Hepatocyte (in vitro differentiated cells): ENCODE measurements at regions not wholly inside any gene's neighbourhood (a gene's known extent, or its start where the extent isn't known, plus 50 kb on each side); places are given as distances from the start of the nearest gene placed in this dataset.
A peak's percentile ranks its signal among the peaks of the same experiment; 100 is the strongest.

ENCODE experiments used
- DNase-seq: peaks from one replicate; pipeline ENCODE4 v3.0.0-alpha.2; 2016; ENCODE audit warnings: low spot score
- H2AFZ ChIP-seq: fragments of 200-600 bp; sonication (generic); 2 replicates; pipeline ENCODE4 v1.6.0; 2016; ENCODE audit warnings: antibody characterized with exemption, mild to moderate bottlenecking
- H3K27ac ChIP-seq: fragments of 200-600 bp; sonication (generic); 2 replicates; pipeline ENCODE4 v1.5.1; 2016; ENCODE audit warnings: mild to moderate bottlenecking
- H3K27me3 ChIP-seq: fragments of 200-600 bp; sonication (generic); 2 replicates; pipeline ENCODE4 v1.6.1; 2016
- H3K36me3 ChIP-seq: fragments of 200-600 bp; sonication (generic); replicated peaks from 2 replicates; pipeline ENCODE4 v1.5.1; 2016; ENCODE audit warnings: low read depth; ENCODE audit not compliant: insufficient read depth
- H3K4me1 ChIP-seq: fragments of 200-600 bp; sonication (generic); 2 replicates; pipeline ENCODE4 v1.5.1; 2016; ENCODE audit warnings: mild to moderate bottlenecking, moderate library complexity; ENCODE audit not compliant: insufficient read depth
- H3K4me2 ChIP-seq: fragments of 200-600 bp; sonication (generic); 2 replicates; pipeline ENCODE4 v1.6.0; 2016
- H3K4me3 ChIP-seq: fragments of 200-600 bp; sonication (generic); 2 replicates; pipeline ENCODE4 v1.5.1; 2016; ENCODE audit warnings: mild to moderate bottlenecking
- H3K79me2 ChIP-seq: fragments of 200-600 bp; sonication (generic); 2 replicates; pipeline ENCODE4 v1.6.0; 2017; ENCODE audit warnings: mild to moderate bottlenecking
- H3K9me2 ChIP-seq: fragments of 200-600 bp; sonication (generic); replicated peaks from 2 replicates; pipeline ENCODE4 v1.6.0; 2017; ENCODE audit warnings: mild to moderate bottlenecking; ENCODE audit not compliant: insufficient read depth
- H3K9me3 ChIP-seq: fragments of 200-600 bp; sonication (generic); 2 replicates; pipeline ENCODE4 v1.5.1; 2016; ENCODE audit warnings: low read depth, mild to moderate bottlenecking
- H4K20me1 ChIP-seq: fragments of 200-600 bp; sonication (generic); 2 replicates; pipeline ENCODE4 v1.6.0; 2016; ENCODE audit warnings: mild to moderate bottlenecking; ENCODE audit not compliant: insufficient read depth, poor library complexity, severe bottlenecking
- EZH2 ChIP-seq: fragments of 200-600 bp; sonication (generic); IDR thresholded peaks from 2 replicates; pipeline ENCODE4 v1.6.1; 2016; ENCODE audit warnings: antibody characterized with exemption, mild to moderate bottlenecking, borderline replicate concordance
- EZH2phosphoT487 ChIP-seq: fragments of 200-600 bp; sonication (generic); IDR thresholded peaks from one replicate; pipeline ENCODE4 v1.6.1; 2018; ENCODE audit warnings: antibody characterized with exemption, mild to moderate bottlenecking, low read depth, moderate library complexity; ENCODE audit not compliant: unreplicated experiment, severe bottlenecking
- WGBS: methylation state at CpG from one replicate; pipeline ENCODE4 v1.1.6; 2016; ENCODE audit warnings: low lambda C conversion rate; ENCODE audit errors: missing lambda C conversion rate; 5-methylcytosine and 5-hydroxymethylcytosine counted together
- TF ChIP-seq, protein P1 (sequence below): fragments of 200-600 bp; sonication (generic); IDR thresholded peaks from 2 replicates; pipeline ENCODE4 v1.5.1; 2016; ENCODE audit warnings: antibody characterized with exemption, mild to moderate bottlenecking; ENCODE audit not compliant: poor library complexity

- no peaks in the 10 kb centered on the region for H3K9me2 ChIP-seq
- TF ChIP-seq EZH2, result no peak
- TF ChIP-seq, protein P1, sequence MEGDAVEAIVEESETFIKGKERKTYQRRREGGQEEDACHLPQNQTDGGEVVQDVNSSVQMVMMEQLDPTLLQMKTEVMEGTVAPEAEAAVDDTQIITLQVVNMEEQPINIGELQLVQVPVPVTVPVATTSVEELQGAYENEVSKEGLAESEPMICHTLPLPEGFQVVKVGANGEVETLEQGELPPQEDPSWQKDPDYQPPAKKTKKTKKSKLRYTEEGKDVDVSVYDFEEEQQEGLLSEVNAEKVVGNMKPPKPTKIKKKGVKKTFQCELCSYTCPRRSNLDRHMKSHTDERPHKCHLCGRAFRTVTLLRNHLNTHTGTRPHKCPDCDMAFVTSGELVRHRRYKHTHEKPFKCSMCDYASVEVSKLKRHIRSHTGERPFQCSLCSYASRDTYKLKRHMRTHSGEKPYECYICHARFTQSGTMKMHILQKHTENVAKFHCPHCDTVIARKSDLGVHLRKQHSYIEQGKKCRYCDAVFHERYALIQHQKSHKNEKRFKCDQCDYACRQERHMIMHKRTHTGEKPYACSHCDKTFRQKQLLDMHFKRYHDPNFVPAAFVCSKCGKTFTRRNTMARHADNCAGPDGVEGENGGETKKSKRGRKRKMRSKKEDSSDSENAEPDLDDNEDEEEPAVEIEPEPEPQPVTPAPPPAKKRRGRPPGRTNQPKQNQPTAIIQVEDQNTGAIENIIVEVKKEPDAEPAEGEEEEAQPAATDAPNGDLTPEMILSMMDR, result peak; percentile 54
- no peak for TF ChIP-seq EZH2phosphoT487
- H4K20me1 ChIP-seq, result no peaks in the 10 kb centered on the region
- DNase-seq, result peak; percentile 55
- H3K4me2 ChIP-seq, result no peak overlapping the region
- WGBS, result 4% methylated on average over 1 of the region's 1 CpG
- H3K4me3 ChIP-seq, result no peak overlapping the region
- no peaks in the 10 kb centered on the region for H3K9me3 ChIP-seq
- H3K4me1 ChIP-seq, result no peaks in the 10 kb centered on the region
- H3K27me3 ChIP-seq, result no peaks in the 10 kb centered on the region
- no peak overlapping the region for H2AFZ ChIP-seq
- no peaks in the 10 kb centered on the region for H3K36me3 ChIP-seq
- H3K27ac ChIP-seq, result no peak overlapping the region
- no peaks in the 10 kb centered on the region for H3K79me2 ChIP-seq
Observed at GRCh38 chr5:136686192-136686872, 321.0 kb upstream of the TRPC7 start.

DNA sequence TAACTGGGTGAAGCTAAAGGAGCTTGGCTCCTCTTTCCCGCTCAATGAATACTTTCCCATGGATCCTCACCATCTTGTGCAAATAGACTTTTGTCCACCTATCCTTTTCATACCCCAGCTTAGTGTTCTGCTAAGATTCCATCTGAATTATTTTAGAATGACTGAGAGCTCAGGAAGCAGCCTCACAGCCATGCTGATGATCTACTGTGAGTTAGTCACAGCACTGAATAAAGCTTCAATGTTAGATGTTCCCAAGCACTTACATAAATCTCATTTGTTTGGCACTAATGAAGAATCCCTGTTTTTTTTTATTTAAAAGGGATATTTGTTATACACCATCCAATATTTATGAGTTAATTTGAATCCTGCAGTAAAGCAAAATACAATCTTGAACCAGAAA is 317.6 kb upstream of the TRPC7 start:
- H3K27me3 ChIP-seq, result no peaks in the 10 kb centered on the region
- no peaks in the 10 kb centered on the region for H3K36me3 ChIP-seq
- DNase-seq, result no peak
- TF ChIP-seq EZH2phosphoT487 (no peak), EZH2 (no peak)
- TF ChIP-seq, protein P1, result no peak
- no peak overlapping the region for H3K4me3 ChIP-seq
- no peaks in the 10 kb centered on the region for H4K20me1 ChIP-seq
- H2AFZ ChIP-seq, result no peak overlapping the region
- H3K4me2 ChIP-seq, result no peak overlapping the region
- no peaks in the 10 kb centered on the region for H3K4me1 ChIP-seq
- 0% methylated on average over 1 of the region's 1 CpG for WGBS
- H3K79me2 ChIP-seq, result no peaks in the 10 kb centered on the region
- no peaks in the 10 kb centered on the region for H3K9me3 ChIP-seq
- no peaks in the 10 kb centered on the region for H3K9me2 ChIP-seq
- H3K27ac ChIP-seq, result no peak overlapping the region

DNA sequence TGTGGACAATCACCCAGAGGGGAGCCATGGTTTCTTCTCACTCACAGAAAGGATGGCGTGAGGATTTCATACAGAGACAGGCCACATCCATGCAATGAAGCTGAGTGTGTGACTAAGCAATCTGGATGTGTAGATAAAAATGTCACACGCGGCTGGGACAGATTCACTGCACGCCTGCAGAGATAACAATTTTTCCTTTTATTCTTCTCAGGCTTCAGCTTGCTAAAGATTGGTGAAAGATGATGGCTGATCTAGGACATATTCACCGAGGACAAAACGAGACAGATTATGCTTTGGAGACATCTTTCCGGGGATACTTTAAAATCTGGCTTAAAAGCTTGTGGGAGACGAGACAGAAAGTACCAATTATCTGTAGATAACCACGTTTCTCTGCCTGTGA is 313.9 kb upstream of the TRPC7 start:
- H3K79me2 ChIP-seq, result no peaks in the 10 kb centered on the region

More for the DNA sequence above, 313.9 kb upstream of the TRPC7 start:
- H3K36me3 ChIP-seq, result no peaks in the 10 kb centered on the region
- TF ChIP-seq EZH2phosphoT487 (no peak), EZH2 (no peak)
- TF ChIP-seq, protein P1, result no peak
- H3K27ac ChIP-seq, result no peak overlapping the region
- WGBS, result 57% methylated on average over 9 of the region's 9 CpGs
- H3K9me2 ChIP-seq, result no peaks in the 10 kb centered on the region
- H4K20me1 ChIP-seq, result no peaks in the 10 kb centered on the region
- H3K9me3 ChIP-seq, result no peaks in the 10 kb centered on the region
- H3K27me3 ChIP-seq, result no peaks in the 10 kb centered on the region
- no peak overlapping the region for H3K4me3 ChIP-seq
- no peak overlapping the region for H3K4me2 ChIP-seq
- H2AFZ ChIP-seq, result no peak overlapping the region
- H3K4me1 ChIP-seq, result peaks cover 7% of the 10 kb centered on the region
- DNase-seq, result no peak
